SKM-1 (cell line): ENCODE measurements at regions not wholly inside any gene's neighbourhood (a gene's known extent, or its start where the extent isn't known, plus 50 kb on each side); places are given as distances from the start of the nearest gene placed in this dataset.
"Not testable (repeated sequence)": the region's sequence is repeated elsewhere in the genome, so short reads cannot be mapped to it uniquely, and the experiment has no call there.

ENCODE experiments used
- DNase-seq: peaks from one replicate; lab custom pipeline; 2025; ENCODE audit not compliant: unreplicated experiment; lab: John Stamatoyannopoulos, UW

DNA sequence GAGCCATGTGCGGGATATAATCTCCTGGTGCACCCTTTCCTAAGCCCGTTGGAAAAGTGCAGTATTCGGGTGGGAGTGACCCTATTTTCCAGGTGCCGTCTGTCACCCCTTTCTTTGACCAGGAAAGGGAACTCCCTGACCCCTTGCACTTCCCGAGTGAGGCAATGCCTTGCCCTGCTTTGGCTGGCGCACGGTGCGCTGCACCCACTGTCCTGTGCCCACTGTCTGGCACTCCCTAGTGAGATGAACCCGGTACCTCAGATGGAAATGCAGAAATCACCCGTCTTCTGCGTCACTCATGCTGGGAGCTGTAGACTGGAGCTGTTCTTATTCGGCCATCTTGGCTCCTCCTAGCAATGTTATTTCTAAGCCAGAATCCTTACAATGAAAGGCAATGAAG, 121.1 kb downstream of the TAF11L14 start:
- not testable (repeated sequence) for DNase-seq

GRCh38 chr5:17761326-17761725, 127.1 kb downstream of the TAF11L14 start:
- DNase-seq = no peak

DNA sequence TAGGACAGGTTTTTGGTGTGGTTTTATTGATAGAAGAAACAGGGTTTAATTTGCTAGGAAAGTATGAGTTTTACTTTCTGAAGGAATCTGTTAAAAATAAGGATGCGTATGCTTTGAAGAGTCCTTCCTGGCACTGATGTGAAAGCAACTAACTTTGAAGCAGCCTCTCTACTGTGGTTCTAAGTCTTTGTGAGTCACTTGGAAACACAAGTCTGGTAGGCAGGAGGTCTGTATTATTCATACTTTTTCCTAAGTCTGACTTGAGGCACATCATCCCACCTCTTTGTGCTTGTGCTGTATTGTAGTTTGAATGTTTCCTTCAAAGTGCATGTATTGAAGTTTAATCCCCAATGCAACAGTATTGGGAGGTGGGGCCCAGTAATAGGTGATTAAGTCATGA, 129.0 kb downstream of the TAF11L14 start:
- DNase-seq = no peak

DNA sequence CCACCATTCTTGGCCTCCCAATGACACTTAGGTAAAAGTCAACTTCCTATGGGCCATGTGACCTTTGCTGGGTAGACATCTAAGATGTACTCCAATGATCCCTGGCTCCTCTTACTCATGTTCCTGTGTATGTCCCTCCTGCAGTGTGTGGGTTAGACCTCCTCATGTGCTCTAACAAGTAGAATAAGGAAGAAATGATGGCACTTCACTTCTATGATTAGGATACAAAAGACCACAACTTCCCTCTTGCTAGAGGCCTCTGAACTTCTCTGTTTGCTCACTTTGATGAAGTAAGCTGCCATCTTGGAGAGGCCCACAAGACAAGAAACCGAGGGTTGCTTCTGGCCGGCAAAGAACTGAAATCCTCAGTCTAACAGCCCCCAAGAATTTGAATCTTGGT, 131.8 kb downstream of the TAF11L14 start:
- peak; percentile 20 for DNase-seq

- no peak for DNase-seq
Observed at GRCh38 chr5:17769277-17769676, 135.0 kb downstream of the TAF11L14 start.

DNA sequence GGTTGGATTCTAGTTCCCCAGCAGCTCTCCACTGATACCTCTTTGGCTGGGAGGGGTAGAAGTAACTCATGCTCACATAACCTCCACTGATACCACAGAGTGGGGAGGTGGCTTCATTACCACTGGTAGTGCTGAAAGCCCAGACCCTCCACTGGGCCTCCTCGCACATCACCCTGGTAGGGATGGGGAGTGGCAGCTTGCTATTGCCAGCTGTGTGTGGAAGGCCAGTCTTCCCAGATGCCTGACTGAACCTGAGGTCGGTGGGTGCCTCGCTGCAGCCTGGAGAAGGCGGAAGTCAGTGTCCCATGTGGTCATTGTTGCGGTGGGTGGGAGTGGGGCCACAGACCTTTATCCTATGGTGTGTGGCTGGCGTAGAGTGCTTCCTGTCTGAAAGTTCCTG, 138.0 kb downstream of the TAF11L14 start:
- no peak for DNase-seq

DNA sequence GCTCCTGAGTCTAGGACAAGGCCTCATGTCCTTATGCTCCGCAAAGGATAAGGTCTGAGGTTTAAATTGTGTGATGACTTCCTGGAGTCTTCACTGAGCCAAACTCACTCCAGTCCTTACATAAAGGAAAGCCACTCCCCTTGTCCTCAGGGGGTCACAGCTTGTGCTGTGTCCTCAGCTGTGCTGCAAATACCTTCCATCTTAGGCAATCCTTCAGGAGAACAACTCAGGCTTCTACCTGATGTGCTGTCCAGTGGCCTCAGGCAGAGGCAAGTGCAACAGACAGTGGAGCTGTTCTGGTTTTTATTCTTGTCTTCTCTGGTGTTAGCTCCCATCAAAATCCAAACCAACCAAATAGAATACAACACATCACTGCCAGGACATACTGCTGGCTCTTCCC, 151.5 kb downstream of the TAF11L14 start:
- no peak for DNase-seq

- DNase-seq = no peak
Observed at GRCh38 chr5:17788351-17788750, 154.1 kb downstream of the TAF11L14 start.

DNA sequence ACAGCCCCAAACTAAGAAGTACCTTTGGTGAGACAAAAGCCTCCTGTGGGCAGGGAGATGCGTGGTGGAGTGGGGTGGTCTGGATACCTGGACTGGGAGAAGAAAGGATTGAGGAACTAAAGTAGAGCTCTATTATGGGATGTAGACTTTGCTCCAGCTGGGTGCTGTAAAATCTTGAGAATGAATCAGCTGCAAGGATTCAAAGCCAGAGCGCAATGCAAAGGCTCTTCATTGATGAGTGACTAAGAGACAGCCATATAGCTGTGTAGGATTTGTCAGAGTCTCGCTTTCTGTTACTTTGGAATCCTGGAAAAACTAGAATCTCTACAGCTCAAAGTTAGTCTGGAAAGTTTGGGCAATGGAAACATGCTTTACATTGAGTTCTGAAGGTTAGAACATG, 159.9 kb downstream of the TAF11L14 start:
- DNase-seq = no peak

GRCh38 chr5:17794815-17795214, 160.6 kb downstream of the TAF11L14 start:
- peak; percentile 33 for DNase-seq

DNA sequence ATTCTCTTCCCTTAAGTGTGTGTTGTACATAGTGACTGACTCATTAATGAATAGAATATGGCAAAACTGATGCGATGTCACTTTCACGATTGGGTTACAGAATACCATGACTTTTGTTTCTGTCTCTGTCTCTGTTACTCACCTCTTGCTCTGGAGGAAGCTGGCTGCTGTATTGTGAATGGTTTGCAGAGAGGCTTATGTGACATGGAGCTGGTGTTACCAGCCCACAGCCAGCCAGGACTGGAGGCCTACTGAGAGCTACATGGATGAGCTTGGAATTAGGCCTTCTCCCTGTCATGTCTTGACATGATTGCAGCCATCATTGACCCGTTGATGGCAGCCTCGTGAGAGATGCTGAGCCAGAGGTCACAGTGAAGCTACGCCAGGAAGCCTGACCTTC, 161.9 kb downstream of the TAF11L14 start:
- no peak for DNase-seq

DNA sequence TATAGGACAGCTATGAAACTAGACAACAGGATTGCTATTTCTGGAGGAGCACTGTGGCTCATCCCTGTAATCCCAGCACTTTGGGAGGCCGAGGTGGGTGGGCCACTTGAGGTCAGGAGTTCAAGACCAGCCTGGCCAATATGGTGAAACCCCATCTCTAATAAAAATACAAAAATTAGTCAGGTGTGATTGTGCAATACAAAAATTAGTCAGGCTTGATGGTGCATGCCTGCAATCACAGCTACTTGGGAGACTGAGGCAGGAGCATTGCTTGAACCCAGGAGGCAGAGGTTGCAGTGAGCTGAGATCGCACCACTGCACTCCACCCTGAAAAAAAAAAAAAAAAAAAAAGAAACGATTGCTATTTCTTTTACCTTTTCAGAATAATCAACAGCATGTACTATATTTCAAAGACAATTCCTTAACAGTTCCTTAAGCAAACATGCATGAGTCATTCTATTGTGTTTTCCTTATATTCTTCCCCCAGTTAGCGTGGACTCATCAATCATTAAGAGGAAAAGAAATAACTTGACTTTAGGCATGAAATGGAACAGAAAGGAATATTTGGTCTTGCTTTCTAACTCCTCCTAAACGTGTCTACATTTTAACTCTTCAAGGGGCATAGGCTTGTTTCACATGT, 162.6 kb downstream of the TAF11L14 start:
- no peak for DNase-seq

DNA sequence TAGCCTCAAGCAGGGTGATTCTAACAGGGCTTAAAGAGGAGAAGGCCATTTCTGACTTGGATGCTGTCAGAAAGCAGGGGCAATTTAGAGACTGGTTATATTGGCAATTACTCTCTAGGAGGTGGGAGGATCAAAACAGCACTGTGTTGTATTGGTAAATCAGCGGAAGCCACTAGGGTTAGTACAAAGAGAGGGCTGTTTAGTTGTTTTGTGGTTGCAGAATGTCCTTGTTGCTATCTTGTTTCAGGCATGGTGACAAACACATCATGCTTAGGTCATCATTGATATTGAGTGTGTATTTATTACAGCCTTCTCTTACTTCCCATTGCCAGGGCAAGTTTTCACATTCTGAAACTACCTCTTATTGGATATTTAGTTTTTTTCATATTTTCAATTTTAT, 165.3 kb downstream of the TAF11L14 start:
- no peak for DNase-seq

DNA sequence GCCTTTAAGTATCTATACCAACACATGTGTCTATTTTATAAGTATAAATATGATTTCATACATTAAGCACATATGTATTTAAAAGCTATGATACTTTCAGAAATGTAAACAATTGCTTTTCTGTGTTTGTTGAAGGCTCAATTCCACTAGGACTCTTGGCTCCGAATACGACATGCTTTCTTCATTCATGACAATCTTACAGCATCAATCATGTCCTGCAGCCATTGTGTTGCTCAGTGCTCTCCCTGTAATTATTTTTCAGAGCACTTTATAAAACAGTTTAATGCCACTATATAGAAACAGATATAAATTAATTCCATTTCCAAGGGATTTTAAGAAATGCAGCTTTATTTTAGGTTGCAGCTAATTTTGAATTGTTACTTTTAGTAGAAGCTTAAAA, 167.3 kb downstream of the TAF11L14 start:
- DNase-seq = no peak

GRCh38 chr5:17802256-17802655, 168.0 kb downstream of the TAF11L14 start:
- DNase-seq = no peak

GRCh38 chr5:17803971-17804370, 169.7 kb downstream of the TAF11L14 start:
- no peak for DNase-seq

- DNase-seq = no peak
Observed at GRCh38 chr5:17805227-17805825, 171.1 kb downstream of the TAF11L14 start.

- DNase-seq = no peak
Observed at GRCh38 chr5:17806818-17807468, 172.7 kb downstream of the TAF11L14 start.

DNA sequence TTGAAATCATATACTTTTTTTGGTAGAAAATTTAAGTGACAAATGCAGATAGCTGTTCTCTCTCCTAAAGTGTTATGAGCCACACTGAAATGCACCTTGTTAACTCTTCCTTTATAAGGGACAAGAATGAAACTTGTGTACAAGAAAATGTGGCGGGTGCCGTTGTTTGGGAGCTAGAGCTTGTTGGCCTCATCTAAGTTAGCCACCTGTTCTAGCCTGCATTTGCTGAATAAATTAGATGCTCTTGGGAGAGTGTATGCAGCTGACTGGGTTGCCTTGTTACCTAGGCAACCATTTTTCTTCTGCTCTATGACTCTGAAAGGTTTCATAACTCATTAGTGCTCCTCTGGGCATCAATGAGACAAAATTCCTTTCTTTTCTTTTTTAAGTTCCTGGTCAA, 174.3 kb downstream of the TAF11L14 start:
- no peak for DNase-seq

GRCh38 chr5:17810734-17811133, 176.5 kb downstream of the TAF11L14 start:
- no peak for DNase-seq

DNA sequence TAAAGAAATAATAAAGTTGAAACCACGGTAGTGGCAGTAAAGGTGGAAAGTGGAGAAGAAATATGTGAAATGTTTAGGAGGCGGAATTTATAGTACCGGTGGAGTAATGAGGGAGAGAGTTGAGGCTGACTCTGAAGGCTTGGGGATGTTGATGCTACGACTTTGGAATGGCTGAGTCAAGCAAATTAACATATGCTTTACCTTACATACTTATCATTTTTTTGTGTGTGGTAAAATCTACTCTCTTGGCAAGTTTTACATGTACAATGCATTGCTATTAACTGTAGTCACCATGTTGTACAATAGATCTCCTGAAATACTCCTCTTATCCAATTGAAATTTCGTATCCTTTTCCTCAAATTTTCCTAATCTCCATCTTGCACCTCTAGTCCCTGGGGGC, 179.0 kb downstream of the TAF11L14 start:
- no peak for DNase-seq

DNA sequence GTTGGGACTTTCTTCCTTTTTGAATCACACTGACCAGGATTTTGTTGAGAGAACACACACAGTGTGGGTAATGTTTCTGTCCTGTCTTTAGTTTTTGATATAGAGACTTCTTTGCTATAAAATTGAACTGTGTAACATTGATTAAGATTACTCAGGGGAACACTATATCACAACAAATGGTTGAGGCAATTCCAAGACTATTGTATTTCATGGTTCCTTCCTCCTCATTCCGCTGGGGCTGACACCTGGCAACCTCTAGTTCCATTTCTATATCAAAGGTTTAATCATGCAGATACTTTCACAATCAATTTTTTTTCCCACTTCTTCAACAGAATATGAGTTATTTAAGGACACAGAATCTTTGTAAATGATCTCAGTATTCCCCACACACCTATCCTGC, 182.2 kb downstream of the TAF11L14 start:
- no peak for DNase-seq

DNA sequence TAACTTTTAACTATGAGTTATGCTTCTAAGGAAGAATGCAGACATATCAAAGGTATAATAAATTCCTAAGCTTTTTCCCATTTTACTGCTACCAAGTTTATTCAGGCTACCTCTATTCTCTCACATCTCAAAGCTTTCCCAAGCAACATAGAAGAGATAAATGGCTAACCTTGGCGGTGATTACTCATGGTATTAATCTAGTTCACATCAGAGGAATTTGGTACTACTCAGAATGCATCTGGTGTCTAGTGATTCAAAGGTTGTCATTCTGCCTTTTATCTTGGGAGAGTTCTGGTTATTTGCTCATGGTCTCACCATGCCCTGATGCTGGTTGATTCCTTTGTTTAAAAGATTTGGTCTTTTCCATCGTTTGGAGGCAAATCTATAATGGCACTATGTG, 182.7 kb downstream of the TAF11L14 start:
- no peak for DNase-seq
